B cell (primary cell): ENCODE measurements at regions not wholly inside any gene's neighbourhood (a gene's known extent, or its start where the extent isn't known, plus 50 kb on each side); places are given as distances from the start of the nearest gene placed in this dataset.

Experiments
- ATAC-seq: fragments of 200-7000 bp; cut with Tn5 transposase; one replicate; pipeline ENCODE4 v1.10.0; 2021; ENCODE audit warnings: low read depth, mild to moderate bottlenecking, moderate number of reproducible peaks, moderate library complexity
- CTCF ChIA-PET: fragments of 350-600 bp; sonication (Branson Sonifier 250); formaldehyde crosslinking; loops from one replicate; lab custom pipeline; 2021; ENCODE audit warnings: antibody characterized with exemption, inconsistent platforms; lab: Charles Lee
- POLR2A ChIA-PET: fragments of 350-600 bp; sonication (Branson Sonifier 250); formaldehyde crosslinking; loops from one replicate; lab custom pipeline; 2021; ENCODE audit warnings: antibody characterized with exemption; lab: Charles Lee
- DNase-seq: peaks from one replicate; pipeline ENCODE4 v3.0.0; 2013
- H2AFZ ChIP-seq: 2 replicates; pipeline ENCODE4 v1.6.1; 2012; ENCODE audit warnings: mild to moderate bottlenecking, low read depth, low read length; ENCODE audit not compliant: insufficient read depth, poor library complexity, severe bottlenecking
- H3K27ac ChIP-seq, 2 donors: 1 replicate in 1 of 2; 2 replicates in 1 of 2; pipeline ENCODE4 v1.5.1; 2012 to 2013; ENCODE audit warnings: low read length in 2 of 2, mild to moderate bottlenecking in 2 of 2, moderate library complexity in 1 of 2
- H3K27me3 ChIP-seq, 4 experiments: fragments of 200-600 bp in 1 of 4; sonication (generic) in 1 of 4; replicated peaks in 1 of 4; 1 replicate in 2 of 4; 2 replicates in 2 of 4; pipeline versions ENCODE4 v1.6.1 to v1.7.0; 2013 to 2016; ENCODE audit warnings: low read length in 3 of 4, mild to moderate bottlenecking in 2 of 4, mixed read lengths in 1 of 4, moderate library complexity in 1 of 4; ENCODE audit not compliant: insufficient read depth in 4 of 4, control insufficient read depth in 3 of 4; ENCODE audit errors: control extremely low read depth in 1 of 4
- H3K36me3 ChIP-seq, 2 experiments: replicated peaks in 1 of 2; 1 replicate in 1 of 2; 2 replicates in 1 of 2; pipeline versions ENCODE4 v1.6.1 to v1.7.1; 2013; ENCODE audit warnings: low read length in 1 of 2; ENCODE audit not compliant: insufficient read depth in 2 of 2, control insufficient read depth in 1 of 2; ENCODE audit errors: control extremely low read depth in 1 of 2, extremely low read depth in 1 of 2
- H3K4me1 ChIP-seq, 2 donors: fragments of 200-600 bp in 1 of 2; sonication (generic) in 1 of 2; 1 replicate in 1 of 2; 2 replicates in 1 of 2; pipeline versions ENCODE4 v1.5.1 to v1.6.1; 2013 to 2017; ENCODE audit warnings: low read length in 2 of 2; ENCODE audit not compliant: control insufficient read depth in 2 of 2, insufficient read depth in 2 of 2
- H3K4me2 ChIP-seq: replicated peaks from 2 replicates; pipeline ENCODE3; 2012; ENCODE audit warnings: mild to moderate bottlenecking, low read depth, low read length; ENCODE audit not compliant: poor library complexity, severe bottlenecking
- H3K4me3 ChIP-seq, 5 experiments: fragments of 200-600 bp in 1 of 5; sonication (generic) in 1 of 5; 1 replicate in 3 of 5; 2 replicates in 2 of 5; pipeline versions ENCODE4 v1.5.1 to v1.7.0; 2011 to 2016; ENCODE audit warnings: low read length in 4 of 5, mild to moderate bottlenecking in 4 of 5, low read depth in 2 of 5, control low read depth in 1 of 5, moderate library complexity in 1 of 5; ENCODE audit not compliant: insufficient read depth in 1 of 5; ENCODE audit errors: control extremely low read depth in 1 of 5, extremely low read depth in 1 of 5
- H3K79me2 ChIP-seq: fragments of 200-600 bp; sonication (generic); one replicate; pipeline ENCODE4 v1.6.0; 2016; ENCODE audit warnings: low read length; ENCODE audit not compliant: control insufficient read depth, insufficient read depth
- H3K9ac ChIP-seq: fragments of 200-600 bp; sonication (generic); 2 replicates; pipeline ENCODE4 v1.6.1; 2017; ENCODE audit warnings: mild to moderate bottlenecking, low read length, moderate library complexity
- H3K9me3 ChIP-seq, 3 donors: one replicate each; pipeline versions ENCODE4 v1.6.1 to v1.7.1; 2013; ENCODE audit warnings: low read length in 2 of 3; ENCODE audit not compliant: control insufficient read depth in 2 of 3, insufficient read depth in 1 of 3; ENCODE audit errors: control extremely low read depth in 1 of 3
- H4K20me1 ChIP-seq: 2 replicates; pipeline ENCODE4 v1.6.0; 2012; ENCODE audit warnings: mild to moderate bottlenecking, low read length; ENCODE audit not compliant: insufficient read depth, control insufficient read depth, poor library complexity, severe bottlenecking
- H3K27ac Mint-ChIP-seq: one replicate; pipeline ENCODE4 v1.8.0; 2021; ENCODE audit warnings: mixed read lengths
- H3K27me3 Mint-ChIP-seq: one replicate; pipeline ENCODE4 v1.8.0; 2021; ENCODE audit warnings: mixed read lengths
- H3K4me1 Mint-ChIP-seq: one replicate; pipeline ENCODE4 v1.8.0; 2021; ENCODE audit warnings: mixed read lengths
- H3K4me3 Mint-ChIP-seq: one replicate; pipeline ENCODE4 v1.8.0; 2021; ENCODE audit warnings: mixed read lengths
- H3K9me3 Mint-ChIP-seq: one replicate; pipeline ENCODE4 v1.8.0; 2022; ENCODE audit warnings: mixed read lengths; ENCODE audit not compliant: insufficient read depth
- CTCF ChIP-seq: fragments of 200-600 bp; IDR thresholded peaks from one replicate; pipeline ENCODE4 v1.8.0; 2022; ENCODE audit warnings: antibody characterized with exemption, mild to moderate bottlenecking
- EZH2 ChIP-seq: IDR thresholded peaks from 2 replicates; pipeline ENCODE4 v1.6.1; 2012; ENCODE audit warnings: borderline replicate concordance, low read depth, mild to moderate bottlenecking, moderate library complexity, low read length; ENCODE audit not compliant: insufficient read depth, poor library complexity, severe bottlenecking
- WGBS: methylation state at CpG from one replicate; pipeline ENCODE4 v1.1.5; 2013; ENCODE audit warnings: missing lambda C conversion rate; ENCODE audit not compliant: insufficient coverage; 5-methylcytosine and 5-hydroxymethylcytosine counted together
- intact Hi-C: fragments of 100-400 bp; cut with micrococcal nuclease; formaldehyde crosslinking; loops from one replicate; pipeline ENCODE4 v1.10.0; 2022

DNA sequence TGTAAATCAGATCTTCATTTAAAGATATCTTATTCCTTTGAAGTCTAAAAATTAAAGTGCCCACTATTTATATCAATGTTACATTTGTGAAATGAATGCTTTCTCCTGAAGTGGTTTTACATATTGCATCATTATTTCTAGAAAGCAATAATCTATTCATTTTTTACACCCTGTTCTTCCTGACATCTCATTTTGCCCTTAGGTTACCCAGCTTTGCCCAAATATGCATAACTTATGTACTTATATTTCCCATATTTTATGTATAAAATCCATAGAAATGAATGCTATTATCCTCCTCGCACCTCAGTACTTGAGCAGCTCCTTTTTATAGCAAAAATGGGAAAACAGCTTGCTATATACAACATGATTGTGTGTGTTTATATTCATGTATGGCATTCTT is 396.5 kb upstream of the DSEL start:
- H3K9me3 ChIP-seq, result no peaks in the 10 kb centered on the region
- no peak for TF ChIP-seq CTCF
- no peak for TF ChIP-seq EZH2
- POLR2A ChIA-PET, result no interaction called here
- Mint-ChIP-seq H3K9me3 (no peaks in the 10 kb centered on the region), H3K27ac (no peak overlapping the region), H3K27me3 (no peaks in the 10 kb centered on the region), H3K4me3 (no peak overlapping the region), H3K4me1 (no peaks in the 10 kb centered on the region)
- H4K20me1 ChIP-seq, result no peaks in the 10 kb centered on the region
- intact Hi-C loops, result no loop called here
- H3K27me3 ChIP-seq, result no peaks in the 10 kb centered on the region
- no peaks in the 10 kb centered on the region for H3K36me3 ChIP-seq
- H3K4me1 ChIP-seq, result no peaks in the 10 kb centered on the region
- H3K4me2 ChIP-seq, result no peak overlapping the region
- H3K79me2 ChIP-seq, result no peaks in the 10 kb centered on the region
- H2AFZ ChIP-seq, result no peak overlapping the region
- no peak overlapping the region for H3K4me3 ChIP-seq
- no peak for DNase-seq
- no peak for ATAC-seq
- CTCF ChIA-PET, result no interaction called here
- no peak overlapping the region for H3K9ac ChIP-seq
- no CpG with 5 or more reads among the region's 1 CpG for WGBS
- no peak overlapping the region for H3K27ac ChIP-seq

DNA sequence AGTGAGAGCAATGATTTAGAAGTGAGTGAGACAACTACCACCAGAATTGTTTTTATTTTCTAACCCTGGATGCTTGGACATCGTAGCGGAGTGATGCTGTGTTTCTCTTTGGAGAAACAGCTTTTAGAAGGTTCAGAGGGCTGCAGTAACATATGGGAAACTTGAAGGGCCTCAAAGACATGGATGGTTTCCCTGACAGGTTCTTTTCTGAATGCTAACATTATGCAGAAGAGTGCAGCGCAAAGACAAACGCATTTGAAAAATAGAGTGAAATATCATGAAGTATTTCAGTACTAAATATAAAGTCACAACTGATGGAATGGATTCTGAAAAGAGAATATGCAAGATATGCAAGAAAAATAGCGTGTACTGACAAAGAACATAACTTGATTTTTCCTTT is 385.1 kb upstream of the DSEL start:
- intact Hi-C loops, result no loop called here
- Histone ChIP-seq H3K4me1 (no peaks in the 10 kb centered on the region), H3K9me3 (no peaks in the 10 kb centered on the region), H4K20me1 (no peaks in the 10 kb centered on the region), H3K27ac (no peak overlapping the region), H3K79me2 (no peaks in the 10 kb centered on the region), H2AFZ (no peak overlapping the region), H3K9ac (no peak overlapping the region), H3K27me3 (no peaks in the 10 kb centered on the region), H3K36me3 (no peaks in the 10 kb centered on the region), H3K4me3 (no peak overlapping the region), H3K4me2 (no peak overlapping the region)
- no peak for ATAC-seq
- ChIA-PET POLR2A (no interaction called here), CTCF (no interaction called here)
- no peaks in the 10 kb centered on the region for H3K9me3 Mint-ChIP-seq
- H3K4me3 Mint-ChIP-seq, result no peak overlapping the region
- DNase-seq, result no peak
- H3K27me3 Mint-ChIP-seq, result no peaks in the 10 kb centered on the region
- TF ChIP-seq CTCF (no peak), EZH2 (no peak)
- WGBS, result 79% methylated on average over 3 of the region's 5 CpGs
- no peak overlapping the region for H3K27ac Mint-ChIP-seq
- H3K4me1 Mint-ChIP-seq, result no peaks in the 10 kb centered on the region
